ENCODE measurements at regions not wholly inside any gene's neighbourhood (a gene's known extent, or its start where the extent isn't known, plus 50 kb on each side); places are given as distances from the start of the nearest gene placed in this dataset.

GRCh38 chr4:184951668-184952160 lies 66.6 kb upstream of the HELT start:
- DNase-seq (ENCODE audit: insufficient read length, low spot score, missing footprints) = no peak
- H3K36me3 ChIP-seq (ENCODE audit: insufficient read depth, low read length) = no peaks in the 10 kb centered on the region
- H3K79me2 ChIP-seq (ENCODE audit: insufficient read depth, low read length) = no peaks in the 10 kb centered on the region
- no peaks in the 10 kb centered on the region for H4K20me1 ChIP-seq (ENCODE audit: insufficient read depth, low read length)
- H3K9me3 ChIP-seq (ENCODE audit: low read depth, low read length) = no peaks in the 10 kb centered on the region
- no peak overlapping the region for H3K27ac ChIP-seq (ENCODE audit: low read depth, low read length)
- H3K27me3 ChIP-seq (ENCODE audit: insufficient read depth, low read length) = no peaks in the 10 kb centered on the region
- TF ChIP-seq CTCF (IDR thresholded peaks at IDR 0.05; ENCODE audit: extremely low read depth, low read depth, low read length) = no peak
- no peak overlapping the region for H2AFZ ChIP-seq (ENCODE audit: low read length)
- H3K4me1 ChIP-seq (ENCODE audit: insufficient read depth, low read length) = no peaks in the 10 kb centered on the region
- H3K4me2 ChIP-seq (ENCODE audit: insufficient read depth, low read length) = no peak overlapping the region
- H3K4me3 ChIP-seq (ENCODE audit: insufficient read depth, low read length) = no peak overlapping the region

- Histone ChIP-seq H3K4me3 (ENCODE audit: insufficient read depth, low read length) (no peak overlapping the region), H3K4me2 (ENCODE audit: insufficient read depth, low read length) (no peak overlapping the region), H4K20me1 (ENCODE audit: insufficient read depth, low read length) (no peaks in the 10 kb centered on the region), H2AFZ (ENCODE audit: low read length) (no peak overlapping the region), H3K4me1 (ENCODE audit: insufficient read depth, low read length) (no peaks in the 10 kb centered on the region), H3K79me2 (ENCODE audit: insufficient read depth, low read length) (no peaks in the 10 kb centered on the region), H3K36me3 (ENCODE audit: insufficient read depth, low read length) (no peaks in the 10 kb centered on the region), H3K9me3 (ENCODE audit: low read depth, low read length) (no peaks in the 10 kb centered on the region), H3K27me3 (ENCODE audit: insufficient read depth, low read length) (no peaks in the 10 kb centered on the region), H3K27ac (ENCODE audit: low read depth, low read length) (no peak overlapping the region)
- DNase-seq (ENCODE audit: insufficient read length, low spot score, missing footprints) = no peak
- no peak for TF ChIP-seq CTCF (IDR thresholded peaks at IDR 0.05; ENCODE audit: extremely low read depth, low read depth, low read length)
Measured at GRCh38 chr4:184952522-184952921, 65.8 kb upstream of the HELT start.

GRCh38 chr4:184953421-184953945 lies 64.8 kb upstream of the HELT start:
- Histone ChIP-seq H3K27ac (ENCODE audit: low read depth, low read length) (no peak overlapping the region), H3K4me3 (ENCODE audit: insufficient read depth, low read length) (no peak overlapping the region), H3K27me3 (ENCODE audit: insufficient read depth, low read length) (no peaks in the 10 kb centered on the region), H3K9me3 (ENCODE audit: low read depth, low read length) (no peaks in the 10 kb centered on the region), H3K79me2 (ENCODE audit: insufficient read depth, low read length) (no peaks in the 10 kb centered on the region), H3K36me3 (ENCODE audit: insufficient read depth, low read length) (no peaks in the 10 kb centered on the region), H2AFZ (ENCODE audit: low read length) (no peak overlapping the region), H4K20me1 (ENCODE audit: insufficient read depth, low read length) (no peaks in the 10 kb centered on the region), H3K4me1 (ENCODE audit: insufficient read depth, low read length) (no peaks in the 10 kb centered on the region), H3K4me2 (ENCODE audit: insufficient read depth, low read length) (no peak overlapping the region)
- DNase-seq (ENCODE audit: insufficient read length, low spot score, missing footprints) = no peak
- no peak for TF ChIP-seq CTCF (IDR thresholded peaks at IDR 0.05; ENCODE audit: extremely low read depth, low read depth, low read length)

- no peak overlapping the region for H3K4me3 ChIP-seq (ENCODE audit: insufficient read depth, low read length)
Measured at GRCh38 chr4:184953971-184954370, 64.3 kb upstream of the HELT start.

More at GRCh38 chr4:184953971-184954370, 64.3 kb upstream of the HELT start:
- Histone ChIP-seq H3K36me3 (ENCODE audit: insufficient read depth, low read length) (no peaks in the 10 kb centered on the region), H3K9me3 (ENCODE audit: low read depth, low read length) (no peaks in the 10 kb centered on the region), H2AFZ (ENCODE audit: low read length) (no peak overlapping the region), H3K4me2 (ENCODE audit: insufficient read depth, low read length) (no peak overlapping the region), H3K4me1 (ENCODE audit: insufficient read depth, low read length) (no peaks in the 10 kb centered on the region), H3K79me2 (ENCODE audit: insufficient read depth, low read length) (no peaks in the 10 kb centered on the region), H3K27me3 (ENCODE audit: insufficient read depth, low read length) (no peaks in the 10 kb centered on the region), H4K20me1 (ENCODE audit: insufficient read depth, low read length) (no peaks in the 10 kb centered on the region), H3K27ac (ENCODE audit: low read depth, low read length) (no peak overlapping the region)
- TF ChIP-seq CTCF (IDR thresholded peaks at IDR 0.05; ENCODE audit: extremely low read depth, low read depth, low read length) = no peak
- no peak for DNase-seq (ENCODE audit: insufficient read length, low spot score, missing footprints)

Measured in osteoblast (primary cell).